G401.6 (cell line): ENCODE measurements at regions not wholly inside any gene's neighbourhood (a gene's known extent, or its start where the extent isn't known, plus 50 kb on each side); places are given as distances from the start of the nearest gene placed in this dataset.

Experiments used
- FAIRE-seq: peaks from 2 replicates; lab custom pipeline; 2012; peaks lifted over from hg19 to GRCh38; lab: Jason Lieb, UNC

GRCh38 chr16:48829336-48830310 is 219.6 kb upstream of the N4BP1 start:
- FAIRE-seq: no peak

- no peak for FAIRE-seq
These were observed 214.3 kb upstream of the N4BP1 start for GRCh38 chr16:48824271-48824670.

GRCh38 chr16:48822431-48822830 is 212.5 kb upstream of the N4BP1 start:
- no peak for FAIRE-seq

GRCh38 chr16:48820379-48820778 is 210.4 kb upstream of the N4BP1 start:
- FAIRE-seq: no peak

GRCh38 chr16:48818257-48818656 is 208.3 kb upstream of the N4BP1 start:
- no peak for FAIRE-seq

GRCh38 chr16:48817032-48817431 is 207.1 kb upstream of the N4BP1 start:
- FAIRE-seq: no peak

- FAIRE-seq: no peak
These were observed 206.4 kb upstream of the N4BP1 start for GRCh38 chr16:48816393-48816792.

GRCh38 chr16:48814994-48815393 is 205.0 kb upstream of the N4BP1 start:
- FAIRE-seq: no peak

- no peak for FAIRE-seq
These were observed 203.5 kb upstream of the N4BP1 start for GRCh38 chr16:48813485-48813884.

GRCh38 chr16:48812856-48813255 is 202.9 kb upstream of the N4BP1 start:
- no peak for FAIRE-seq

- FAIRE-seq: no peak
These were observed 201.5 kb upstream of the N4BP1 start for GRCh38 chr16:48811478-48811877.

GRCh38 chr16:48810803-48811453 is 200.9 kb upstream of the N4BP1 start:
- no peak for FAIRE-seq

GRCh38 chr16:48810436-48810802 is 200.4 kb upstream of the N4BP1 start:
- no peak for FAIRE-seq

GRCh38 chr16:48790151-48790550 is 180.2 kb upstream of the N4BP1 start:
- no peak for FAIRE-seq

- no peak for FAIRE-seq
These were observed 178.5 kb upstream of the N4BP1 start for GRCh38 chr16:48788475-48788874.

- FAIRE-seq: no peak
These were observed 135.6 kb upstream of the N4BP1 start for GRCh38 chr16:48745541-48745940.

GRCh38 chr16:48740964-48741363 is 131.0 kb upstream of the N4BP1 start:
- no peak for FAIRE-seq

- FAIRE-seq: no peak
These were observed 124.2 kb upstream of the N4BP1 start for GRCh38 chr16:48734220-48734619.

- FAIRE-seq: no peak
These were observed 94.7 kb upstream of the N4BP1 start for GRCh38 chr16:48704710-48705109.

GRCh38 chr16:48687421-48688038 is 77.5 kb upstream of the N4BP1 start:
- FAIRE-seq: peak; percentile 90

- no peak for FAIRE-seq
These were observed 74.2 kb upstream of the N4BP1 start for GRCh38 chr16:48684148-48684547.

- FAIRE-seq: no peak
These were observed 73.0 kb upstream of the N4BP1 start for GRCh38 chr16:48682971-48683370.

- FAIRE-seq: no peak
These were observed 71.5 kb upstream of the N4BP1 start for GRCh38 chr16:48681520-48681919.
